Daoy (cell line): ENCODE measurements at regions not wholly inside any gene's neighbourhood (a gene's known extent, or its start where the extent isn't known, plus 50 kb on each side); places are given as distances from the start of the nearest gene placed in this dataset.
"Not testable (repeated sequence)": the region's sequence is repeated elsewhere in the genome, so short reads cannot be mapped to it uniquely, and the experiment has no call there.

Source experiments
- DNase-seq: peaks from one replicate; pipeline ENCODE4 v3.0.0-alpha.2; 2015; ENCODE audit warnings: low read depth

DNA sequence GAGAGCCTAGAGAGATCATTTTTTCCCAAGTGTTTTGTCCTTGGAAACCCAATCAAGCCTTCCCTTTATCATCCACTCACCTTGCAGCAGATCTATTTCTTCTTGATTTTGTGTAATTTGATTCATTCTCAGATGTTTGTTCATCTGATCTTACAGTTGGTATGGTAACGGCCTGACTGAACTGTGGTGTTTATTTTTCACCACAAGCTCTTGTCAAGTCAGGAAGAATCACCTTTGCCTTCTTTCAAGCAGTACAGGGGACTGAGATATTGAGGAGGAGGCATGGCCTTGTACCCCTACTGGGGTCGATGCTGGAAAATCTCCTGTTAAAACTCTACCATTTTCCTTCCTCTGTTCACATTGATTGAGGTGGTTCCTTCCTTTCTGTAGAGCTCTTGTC, 361.4 kb upstream of the CFAP20DC start:
- DNase-seq: no peak

- DNase-seq: no peak
Observed at GRCh38 chr3:59408047-59408624, 358.3 kb upstream of the CFAP20DC start.

DNA sequence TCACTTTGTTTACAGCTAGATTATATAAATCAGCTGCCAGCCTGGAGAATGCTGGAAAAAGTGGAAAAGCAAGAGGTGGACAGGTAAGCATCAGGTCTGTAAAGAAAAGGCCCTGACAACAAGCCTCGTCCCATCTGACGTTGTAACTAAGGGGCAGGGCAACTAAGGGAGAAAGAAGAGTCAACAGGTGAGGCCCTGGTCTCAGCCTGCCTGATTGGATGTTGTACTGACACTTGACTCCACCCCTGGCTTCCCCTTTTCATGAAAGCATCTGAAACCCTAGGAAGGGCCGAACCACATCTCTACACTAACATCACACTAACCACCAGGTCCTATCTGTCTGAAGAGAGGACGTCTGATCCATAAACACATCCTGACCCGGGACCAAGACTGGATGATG, 357.6 kb upstream of the CFAP20DC start:
- DNase-seq: no peak

GRCh38 chr3:59406943-59407342, 357.1 kb upstream of the CFAP20DC start:
- DNase-seq: no peak

DNA sequence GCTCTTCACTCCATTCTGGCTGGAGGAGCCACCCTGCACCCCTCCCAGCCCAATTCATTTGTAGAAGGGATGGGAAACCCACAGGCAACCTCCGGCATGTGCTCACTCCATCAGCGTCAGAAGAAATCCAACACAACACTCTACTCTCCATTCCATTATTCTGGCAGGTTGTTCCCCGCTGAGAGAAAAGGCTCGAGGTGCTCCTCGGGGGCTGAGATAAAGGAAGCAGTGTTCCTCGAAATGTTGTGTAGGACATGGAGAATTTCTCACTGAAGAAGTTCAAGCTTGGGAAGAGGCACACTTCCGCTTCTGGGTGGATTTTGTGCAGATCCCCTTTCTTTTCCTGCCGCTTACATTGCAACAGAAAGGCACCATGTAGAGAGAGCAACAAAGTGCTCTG, 355.0 kb upstream of the CFAP20DC start:
- DNase-seq: no peak

GRCh38 chr3:59404064-59404463, 354.2 kb upstream of the CFAP20DC start:
- DNase-seq: no peak

DNA sequence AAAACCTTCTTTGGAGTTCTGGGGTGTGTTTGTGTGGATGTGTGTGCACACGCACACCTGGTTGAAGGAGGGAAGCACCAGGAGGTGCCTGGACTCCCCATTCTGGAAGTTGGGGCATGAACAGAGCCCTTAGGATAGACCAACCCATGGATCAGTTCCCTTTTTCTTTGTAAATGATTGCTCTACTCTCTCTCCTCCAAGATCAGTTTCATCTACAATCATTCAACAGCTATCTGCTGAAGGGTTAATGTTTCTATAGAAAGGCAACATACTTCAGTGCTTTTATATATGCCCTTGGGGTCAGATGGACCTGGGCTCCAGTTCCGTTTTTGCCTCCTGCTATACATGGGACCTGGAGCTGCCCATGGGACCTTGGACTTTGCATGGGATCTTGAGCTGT, 352.1 kb upstream of the CFAP20DC start:
- no peak for DNase-seq

GRCh38 chr3:59392116-59392515, 342.3 kb upstream of the CFAP20DC start:
- DNase-seq: no peak

DNA sequence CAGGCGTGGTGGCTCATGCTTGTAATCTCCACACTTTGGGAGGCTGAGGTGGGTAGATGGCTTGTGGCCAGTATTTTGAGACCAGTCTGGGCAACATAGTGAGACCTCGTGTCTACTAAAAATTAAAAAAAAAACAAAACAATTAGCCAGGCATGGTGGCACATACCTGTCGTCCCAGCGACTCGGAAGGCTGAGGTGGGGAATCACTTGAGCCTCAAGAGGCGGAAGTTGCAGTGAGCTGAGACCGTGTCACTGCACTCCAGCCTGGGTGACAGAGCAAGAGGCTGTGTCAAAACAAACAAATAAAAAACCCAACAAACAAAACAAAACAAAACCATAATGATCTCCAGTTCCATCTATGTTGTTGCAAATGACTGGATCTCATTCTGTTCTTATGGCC, 341.3 kb upstream of the CFAP20DC start:
- no peak for DNase-seq

DNA sequence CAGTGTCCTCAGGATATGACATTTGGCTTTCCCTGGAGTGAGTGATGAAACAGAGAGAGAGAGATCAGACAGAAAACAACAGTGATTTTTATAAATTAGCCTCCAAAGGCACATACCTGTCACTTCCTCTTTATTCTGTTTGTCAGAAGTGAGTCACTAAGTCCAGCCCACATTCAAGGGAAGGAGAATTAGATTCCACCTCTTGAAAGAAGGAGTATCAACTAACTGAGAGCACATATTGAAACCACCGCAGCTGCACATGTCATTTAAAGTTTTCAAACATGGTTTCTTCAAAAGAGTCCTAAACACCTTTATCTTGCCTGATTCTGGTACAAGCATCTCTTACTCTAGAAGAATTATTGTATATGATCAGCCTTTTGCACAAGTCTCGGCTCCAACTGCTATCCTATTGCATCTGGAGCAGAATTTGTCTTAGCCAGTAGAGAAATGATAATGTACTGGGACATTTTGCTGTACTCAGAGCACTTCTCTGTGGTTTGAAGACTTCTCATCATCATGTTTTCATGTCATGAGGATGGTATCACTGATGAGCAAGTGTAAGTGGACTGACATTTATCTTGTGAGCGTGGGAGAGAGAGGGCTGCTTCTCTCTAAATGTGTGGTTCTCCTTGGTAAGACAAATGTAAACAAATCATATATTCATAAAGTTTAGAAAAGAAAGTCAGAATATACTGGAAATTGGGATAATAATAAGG, 338.9 kb upstream of the CFAP20DC start:
- no peak for DNase-seq

- peak; percentile 2 for DNase-seq
Observed at GRCh38 chr3:59386165-59386564, 336.3 kb upstream of the CFAP20DC start.

- DNase-seq: peak; percentile 1
Observed at GRCh38 chr3:59385547-59385946, 335.7 kb upstream of the CFAP20DC start.

GRCh38 chr3:59381282-59381681, 331.5 kb upstream of the CFAP20DC start:
- DNase-seq: no peak

GRCh38 chr3:59380146-59380545, 330.3 kb upstream of the CFAP20DC start:
- DNase-seq: no peak

DNA sequence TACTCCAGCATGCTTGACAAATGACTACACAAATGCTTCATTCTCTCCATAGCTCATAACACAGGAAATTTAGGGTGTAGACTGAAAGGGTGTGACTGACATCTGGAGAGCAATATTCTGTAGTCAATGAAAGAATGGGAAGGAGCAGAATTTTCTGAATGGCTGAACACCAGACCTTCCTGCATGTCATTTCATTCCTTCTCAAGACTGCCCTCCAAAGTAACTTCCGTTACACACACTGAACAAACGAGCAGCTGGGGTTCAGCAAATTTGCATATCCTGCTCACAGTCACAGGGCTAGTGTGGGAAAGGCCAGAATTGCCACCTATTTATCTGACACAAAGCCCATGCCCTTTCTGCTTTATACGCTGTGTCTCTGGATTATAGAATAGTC, 325.0 kb upstream of the CFAP20DC start:
- no peak for DNase-seq

DNA sequence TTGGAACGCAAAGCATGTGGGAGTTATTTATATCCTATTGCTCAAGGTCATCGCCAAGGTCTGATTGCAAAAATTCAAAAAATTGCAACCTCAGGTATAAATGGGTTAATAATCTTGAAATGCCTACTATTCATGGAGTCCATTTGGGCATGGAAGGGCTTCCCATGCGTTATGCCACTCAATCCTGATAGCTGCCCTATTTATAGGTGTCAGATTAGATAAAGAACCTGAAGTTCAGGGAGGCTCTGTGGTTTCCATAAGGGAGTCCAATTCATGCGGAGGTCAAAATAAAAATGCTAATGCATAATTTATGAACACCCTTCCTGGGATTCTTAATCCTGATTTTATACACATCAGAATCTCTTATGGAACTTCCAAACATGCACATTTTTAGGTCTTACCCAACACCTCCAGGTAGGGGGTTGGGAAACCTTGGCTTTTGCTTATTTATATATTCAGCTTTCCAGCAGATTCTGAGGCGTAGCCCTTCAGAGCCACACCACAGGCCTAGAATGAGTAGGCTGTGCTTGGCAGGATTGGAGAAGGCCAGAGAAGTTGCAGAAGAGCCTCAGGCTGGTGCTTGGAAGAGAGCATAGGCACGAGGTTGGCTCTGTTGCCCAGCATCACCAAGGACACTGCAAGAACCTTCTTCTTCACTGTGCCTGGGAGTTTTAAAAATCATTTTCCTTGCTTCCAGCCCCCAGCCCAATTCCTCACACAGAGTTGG, 324.4 kb upstream of the CFAP20DC start:
- DNase-seq: no peak

GRCh38 chr3:59372346-59372745, 322.5 kb upstream of the CFAP20DC start:
- no peak for DNase-seq

- DNase-seq: no peak
Observed at GRCh38 chr3:59368900-59369675, 319.3 kb upstream of the CFAP20DC start.

DNA sequence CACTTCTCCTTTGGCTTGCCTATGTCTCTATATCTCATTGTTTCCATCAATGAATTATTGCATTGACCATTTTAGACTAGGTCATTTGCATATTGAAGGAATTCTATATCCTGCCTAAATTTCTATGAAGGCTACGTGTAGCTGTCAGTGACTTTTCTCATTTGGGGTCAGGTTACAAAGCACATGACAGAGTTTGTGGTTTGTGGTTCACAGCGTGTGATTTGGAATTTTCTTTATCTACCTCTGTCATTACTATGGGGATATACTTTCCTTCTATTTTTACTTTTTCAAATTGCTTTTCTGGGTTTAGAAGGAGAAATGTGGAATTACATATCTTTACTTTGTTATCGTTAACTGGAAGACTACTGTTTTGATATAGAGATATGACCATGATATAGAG, 317.3 kb upstream of the CFAP20DC start:
- peak; percentile 16 for DNase-seq

DNA sequence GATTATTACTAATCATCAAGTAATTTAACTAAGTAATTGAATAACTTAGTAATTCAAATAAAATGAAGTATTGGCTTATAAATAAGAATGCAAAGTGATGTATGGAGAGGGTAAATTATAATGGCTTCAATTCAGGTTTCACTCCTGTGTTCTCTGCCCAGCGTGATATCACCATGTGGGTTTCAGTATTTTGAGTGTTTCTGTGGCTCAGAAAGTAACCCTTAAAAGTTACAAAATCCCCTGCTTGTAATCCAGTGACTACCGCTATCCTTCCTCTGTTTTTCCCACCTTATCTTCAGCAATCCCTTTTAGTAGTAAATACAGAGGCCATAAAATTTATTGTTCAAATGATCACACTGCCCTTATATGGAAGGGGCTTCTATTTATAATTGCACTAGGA, 316.4 kb upstream of the CFAP20DC start:
- DNase-seq: no peak

DNA sequence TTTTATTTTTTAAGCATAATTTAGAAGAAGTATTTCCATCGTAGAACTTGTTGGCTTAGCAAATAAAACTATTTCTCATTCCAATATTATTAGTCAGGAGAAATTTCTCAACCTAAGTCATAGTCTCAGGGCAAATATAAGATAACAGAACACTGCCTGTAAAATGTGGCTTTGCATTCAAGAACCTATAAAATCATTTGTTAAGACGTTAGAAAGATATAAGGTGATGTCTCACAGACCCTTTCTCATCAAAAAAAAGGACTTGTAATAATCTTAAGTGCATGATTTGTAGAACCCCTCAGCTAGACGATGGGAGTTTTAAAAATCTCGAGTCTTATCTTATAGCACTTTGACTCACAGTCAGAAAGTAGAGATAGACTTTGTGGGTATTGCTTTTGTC, 314.7 kb upstream of the CFAP20DC start:
- DNase-seq: no peak

DNA sequence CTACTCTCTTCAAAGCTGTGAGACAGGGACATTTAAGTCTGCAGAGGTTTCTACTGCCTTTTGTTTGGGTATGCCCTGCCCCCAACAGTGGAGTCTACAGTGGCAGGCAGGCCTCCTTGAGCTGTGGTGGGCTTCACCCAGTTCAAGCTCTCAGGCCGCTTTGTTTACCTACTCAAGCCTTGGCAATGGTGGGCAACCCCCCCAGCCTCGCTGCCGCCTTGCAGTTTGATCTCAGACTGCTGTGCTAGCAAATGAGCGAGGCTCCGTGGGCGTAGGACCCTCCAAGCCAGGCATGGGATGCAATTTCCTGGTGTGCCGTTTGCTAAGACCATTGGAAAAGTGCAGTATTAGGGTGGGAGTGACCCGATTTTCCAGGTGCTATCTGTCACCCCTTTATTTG, 310.5 kb upstream of the CFAP20DC start:
- not testable (repeated sequence) for DNase-seq
